ENCODE measurements at regions not wholly inside any gene's neighbourhood (a gene's known extent, or its start where the extent isn't known, plus 50 kb on each side); places are given as distances from the start of the nearest gene placed in this dataset.

DNA sequence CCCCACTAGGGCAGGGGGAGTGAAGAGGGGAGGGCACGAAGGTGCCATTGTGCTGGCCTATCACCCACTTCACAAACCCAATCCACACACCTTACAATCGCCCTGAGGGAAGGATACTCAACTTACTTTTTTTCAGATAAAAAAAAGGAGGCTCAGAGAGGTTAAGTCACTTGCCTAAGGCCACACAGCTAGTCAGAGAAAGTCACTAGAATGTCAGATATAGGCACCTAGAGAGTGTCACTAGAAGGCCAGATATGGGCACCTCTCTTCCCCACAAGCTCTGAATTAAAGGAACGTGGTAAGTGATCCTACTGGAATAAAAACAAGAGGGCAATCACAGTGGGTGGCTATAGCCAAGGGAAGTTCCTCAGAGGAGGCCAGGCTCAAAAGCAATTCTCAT is 204.5 kb upstream of the ASIC2 start:
- TF ChIP-seq, protein P1, sequence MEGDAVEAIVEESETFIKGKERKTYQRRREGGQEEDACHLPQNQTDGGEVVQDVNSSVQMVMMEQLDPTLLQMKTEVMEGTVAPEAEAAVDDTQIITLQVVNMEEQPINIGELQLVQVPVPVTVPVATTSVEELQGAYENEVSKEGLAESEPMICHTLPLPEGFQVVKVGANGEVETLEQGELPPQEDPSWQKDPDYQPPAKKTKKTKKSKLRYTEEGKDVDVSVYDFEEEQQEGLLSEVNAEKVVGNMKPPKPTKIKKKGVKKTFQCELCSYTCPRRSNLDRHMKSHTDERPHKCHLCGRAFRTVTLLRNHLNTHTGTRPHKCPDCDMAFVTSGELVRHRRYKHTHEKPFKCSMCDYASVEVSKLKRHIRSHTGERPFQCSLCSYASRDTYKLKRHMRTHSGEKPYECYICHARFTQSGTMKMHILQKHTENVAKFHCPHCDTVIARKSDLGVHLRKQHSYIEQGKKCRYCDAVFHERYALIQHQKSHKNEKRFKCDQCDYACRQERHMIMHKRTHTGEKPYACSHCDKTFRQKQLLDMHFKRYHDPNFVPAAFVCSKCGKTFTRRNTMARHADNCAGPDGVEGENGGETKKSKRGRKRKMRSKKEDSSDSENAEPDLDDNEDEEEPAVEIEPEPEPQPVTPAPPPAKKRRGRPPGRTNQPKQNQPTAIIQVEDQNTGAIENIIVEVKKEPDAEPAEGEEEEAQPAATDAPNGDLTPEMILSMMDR (IDR thresholded peaks at IDR 0.05; ENCODE audit: low read length), result no peak
- no peak for TF ChIP-seq EZH2 (optimal IDR thresholded peaks at IDR 0.05; ENCODE audit: low read depth, low read length)

Data from MM.1S (cell line).